CD4-positive, alpha-beta T cell treated with Interleukin-10 for 1 hour (primary cell): ENCODE measurements at regions not wholly inside any gene's neighbourhood (a gene's known extent, or its start where the extent isn't known, plus 50 kb on each side); places are given as distances from the start of the nearest gene placed in this dataset.

Source experiments
- DNase-seq: peaks from one replicate; pipeline ENCODE4 v3.0.0-alpha.2; 2020

- DNase-seq, result no peak
These were observed 569.0 kb downstream of the DCDC2C start for GRCh38 chr2:4272261-4272858.

DNA sequence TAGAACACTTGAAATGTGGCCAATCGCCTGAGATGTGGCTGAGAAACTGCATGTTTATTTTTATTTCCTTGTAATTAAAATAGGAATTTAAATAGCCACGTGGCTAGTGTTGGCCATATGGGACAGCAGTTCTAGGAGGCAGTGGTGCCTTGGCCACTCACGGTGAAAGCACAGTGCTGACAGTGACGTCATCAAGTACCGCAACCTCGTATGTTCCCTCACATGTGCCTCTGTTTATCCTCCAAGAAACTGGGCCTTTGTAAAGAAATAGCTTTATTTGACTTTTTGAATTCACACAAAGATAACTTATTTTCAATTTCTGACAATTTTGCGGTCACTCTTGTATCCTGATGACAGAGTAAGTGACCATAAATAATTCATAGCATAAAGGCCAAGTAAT is 575.0 kb downstream of the DCDC2C start:
- no peak for DNase-seq

- DNase-seq, result no peak
These were observed 576.1 kb downstream of the DCDC2C start for GRCh38 chr2:4279431-4279830.

GRCh38 chr2:4291430-4291829 is 588.1 kb downstream of the DCDC2C start:
- DNase-seq, result no peak

DNA sequence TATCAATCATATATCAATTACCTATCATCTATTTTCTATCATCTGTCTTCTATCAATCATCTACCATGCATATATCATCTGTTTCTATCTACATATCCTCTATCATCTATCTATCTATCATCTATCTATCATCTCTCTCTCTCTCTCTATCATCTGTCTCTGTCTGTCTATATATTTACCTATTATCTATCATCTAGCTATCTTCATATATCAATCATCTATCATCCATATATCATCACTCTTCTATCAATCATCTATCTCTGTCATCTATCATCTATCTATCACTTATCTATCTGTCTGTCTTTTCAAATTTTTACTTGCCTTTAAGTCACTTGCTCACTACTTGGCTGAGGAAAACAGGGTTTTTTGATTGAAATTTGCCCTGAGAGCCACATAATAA is 592.3 kb downstream of the DCDC2C start:
- no peak for DNase-seq

DNA sequence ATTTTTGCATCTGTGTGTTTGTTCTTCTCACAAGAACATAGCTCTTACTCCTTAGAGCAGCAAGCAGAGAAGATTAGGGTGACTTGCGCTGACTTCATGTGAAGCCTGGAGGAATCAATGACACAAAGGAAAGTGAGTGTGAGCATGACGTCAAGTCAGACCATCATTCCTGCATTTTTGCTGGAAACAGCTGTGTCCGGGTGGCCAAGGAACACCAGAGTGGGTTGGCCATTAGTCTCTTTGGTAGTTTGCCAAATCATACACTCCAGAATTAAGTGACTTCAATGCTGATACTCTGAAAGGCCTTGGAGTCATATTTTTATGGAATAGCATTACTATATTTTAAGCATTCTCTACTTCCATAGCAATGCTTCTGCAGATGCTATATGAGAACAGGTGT is 597.2 kb downstream of the DCDC2C start:
- no peak for DNase-seq

DNA sequence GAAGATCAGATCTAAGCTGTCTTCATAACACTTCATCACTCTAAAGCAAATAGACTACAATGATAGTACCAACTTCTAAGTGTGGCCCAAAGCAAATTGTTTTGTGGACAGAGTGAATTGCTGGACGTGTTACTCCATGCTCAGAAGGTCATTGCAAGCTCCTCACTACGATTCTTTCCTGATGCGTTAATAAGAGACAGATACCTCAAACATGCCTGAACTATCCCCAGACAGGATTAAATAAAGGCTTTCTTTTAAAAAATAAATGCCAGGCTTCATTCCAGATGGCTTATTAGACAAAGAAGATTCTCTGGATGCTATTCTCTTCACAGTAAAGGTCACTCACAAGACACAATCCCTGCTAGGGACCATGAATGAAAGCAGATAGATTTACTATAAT is 621.2 kb downstream of the DCDC2C start:
- DNase-seq, result no peak

DNA sequence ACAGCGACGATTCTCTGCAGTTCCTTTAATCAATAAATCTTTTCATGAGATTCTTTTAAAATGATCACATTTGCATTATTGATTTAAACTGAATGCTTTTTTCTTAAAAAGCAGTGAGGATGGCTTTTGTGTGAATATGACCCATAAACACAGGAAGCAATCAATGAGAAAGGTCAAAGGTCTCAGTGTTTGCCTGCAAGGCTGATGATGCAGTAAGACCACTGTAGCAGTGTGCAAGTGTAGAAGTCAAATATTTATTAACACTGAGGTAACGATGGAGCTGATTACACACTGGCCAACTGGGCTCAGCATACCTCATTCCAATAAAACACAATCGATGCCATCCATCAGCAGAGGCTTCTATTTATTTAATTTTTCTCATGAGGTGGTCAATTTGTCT is 633.5 kb downstream of the DCDC2C start:
- DNase-seq, result no peak

- no peak for DNase-seq
These were observed 635.0 kb downstream of the DCDC2C start for GRCh38 chr2:4338345-4338744.

GRCh38 chr2:4340536-4340935 is 637.2 kb downstream of the DCDC2C start:
- DNase-seq, result no peak

GRCh38 chr2:4346628-4347027 is 643.3 kb downstream of the DCDC2C start:
- no peak for DNase-seq

DNA sequence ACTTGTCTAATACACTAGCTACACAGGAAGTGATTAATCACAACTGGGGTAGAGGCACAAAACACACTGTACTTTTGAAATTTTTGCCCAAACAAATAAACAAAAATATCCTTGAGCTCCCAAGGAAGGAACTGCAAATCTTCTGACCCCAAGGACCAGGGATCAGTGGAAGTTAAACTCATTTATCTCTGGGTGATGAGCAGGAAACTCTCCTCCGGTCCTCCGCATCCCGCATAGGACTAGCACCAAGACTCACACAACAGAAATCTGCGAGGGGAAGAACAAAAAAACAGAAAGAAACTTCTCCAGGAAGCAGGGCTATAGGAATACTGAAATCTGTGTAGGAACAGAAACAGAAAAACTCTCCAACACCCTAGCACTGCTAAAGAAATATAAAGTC is 650.3 kb downstream of the DCDC2C start:
- DNase-seq, result no peak

DNA sequence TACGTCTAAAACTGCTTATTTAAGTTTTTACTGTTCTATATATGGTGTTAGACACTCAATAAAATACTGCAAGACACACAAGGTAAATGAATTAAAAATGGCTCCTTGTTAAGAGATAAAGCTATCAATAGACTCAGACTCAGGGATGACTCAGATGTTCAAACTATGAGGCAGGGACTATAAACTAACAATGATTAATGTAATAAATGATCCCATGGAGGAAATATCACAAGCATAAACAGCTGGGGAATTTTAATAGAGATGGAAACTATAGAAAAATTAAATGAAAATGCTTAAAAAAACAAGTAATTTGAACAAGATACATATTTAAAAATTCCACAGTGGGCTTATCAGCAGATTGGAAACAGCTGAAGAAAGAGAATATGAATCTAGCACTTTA is 650.8 kb downstream of the DCDC2C start:
- DNase-seq, result no peak

GRCh38 chr2:4354678-4355077 is 651.3 kb downstream of the DCDC2C start:
- DNase-seq, result no peak

DNA sequence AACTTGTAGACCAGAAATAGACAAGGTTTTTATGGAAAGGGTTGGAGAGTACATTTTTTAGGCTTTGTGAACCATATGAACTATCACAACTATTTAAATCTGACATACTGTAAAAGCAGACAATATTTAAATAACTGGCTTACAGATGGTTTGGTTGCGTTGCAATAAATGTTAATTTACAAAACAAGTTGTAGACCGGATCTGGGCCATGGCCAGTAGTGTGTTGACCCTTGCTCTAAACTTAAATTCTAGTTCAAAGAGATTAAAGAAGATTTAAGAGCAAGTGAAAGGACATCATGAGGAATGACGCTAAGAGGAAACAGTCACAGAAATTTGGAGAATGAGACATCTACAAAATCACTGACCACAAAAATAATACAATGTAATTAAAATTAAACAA is 652.7 kb downstream of the DCDC2C start:
- DNase-seq, result no peak

DNA sequence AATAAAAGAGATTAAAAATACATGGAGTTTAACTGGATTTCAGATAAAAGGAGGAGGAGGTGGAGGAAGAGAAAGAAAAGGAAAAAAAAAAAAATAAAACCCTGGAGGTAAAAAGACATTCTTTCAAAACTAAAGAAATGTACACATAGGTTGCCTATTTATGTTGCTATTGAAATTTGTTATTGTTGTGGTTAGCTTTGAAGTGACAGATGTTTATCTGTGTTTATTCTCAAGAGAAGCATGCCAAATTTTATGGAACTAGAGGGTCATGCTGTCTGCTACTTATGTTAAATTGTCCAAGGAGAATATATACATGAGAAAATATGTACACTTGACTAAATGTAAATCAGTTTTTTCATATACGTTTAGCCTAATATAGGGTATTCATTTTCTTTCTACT is 653.2 kb downstream of the DCDC2C start:
- no peak for DNase-seq

- DNase-seq, result no peak
These were observed 653.7 kb downstream of the DCDC2C start for GRCh38 chr2:4357121-4357520.

GRCh38 chr2:4358837-4359236 is 655.5 kb downstream of the DCDC2C start:
- DNase-seq, result no peak

DNA sequence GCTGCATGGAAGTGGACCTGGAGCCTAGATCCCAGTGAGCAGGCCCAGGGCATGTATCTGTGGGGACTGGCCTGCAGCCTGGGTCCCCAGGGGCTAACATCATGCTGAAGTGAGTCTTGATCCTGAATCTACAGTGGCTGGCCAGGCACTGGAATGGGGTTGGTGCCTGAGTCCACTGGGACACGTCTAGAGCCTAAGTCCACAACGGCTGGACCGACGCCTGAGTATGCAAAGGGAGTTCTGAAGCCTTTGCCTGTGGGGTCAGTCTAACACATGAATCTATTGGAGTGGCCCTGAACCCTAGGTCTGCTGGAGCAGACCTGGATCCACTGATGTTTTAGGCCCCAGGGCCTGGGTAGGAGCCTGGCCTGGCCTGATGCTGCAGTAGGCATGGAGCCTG is 665.5 kb downstream of the DCDC2C start:
- no peak for DNase-seq

DNA sequence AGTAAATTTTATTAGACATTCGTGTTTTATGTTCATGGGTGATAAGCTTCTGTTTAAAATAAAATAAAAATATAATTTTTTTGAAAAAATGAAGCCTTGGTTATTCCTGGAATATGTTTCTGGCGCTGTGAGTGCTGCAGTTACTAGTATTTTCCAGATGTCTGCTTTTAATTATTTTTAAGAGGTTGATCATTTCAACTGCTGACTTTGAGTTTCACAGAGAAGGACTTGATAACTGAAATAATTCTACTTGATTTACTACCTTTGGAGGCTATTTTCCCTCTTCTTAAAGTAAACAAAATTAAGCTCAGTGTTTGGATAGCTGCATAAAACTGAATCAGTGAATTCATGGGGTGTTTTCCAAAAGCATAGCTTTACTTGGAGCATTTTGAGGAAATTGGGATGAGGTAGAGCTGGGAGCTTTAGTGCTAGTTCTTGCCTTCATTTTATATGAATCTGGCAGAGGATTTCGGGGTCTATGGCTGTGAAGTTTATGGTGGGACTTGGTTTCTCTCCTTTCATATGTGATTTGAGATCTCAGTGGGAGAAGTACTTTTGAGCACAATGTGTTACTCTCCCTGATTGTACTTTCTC is 666.5 kb downstream of the DCDC2C start:
- DNase-seq, result no peak

GRCh38 chr2:4370422-4371090 is 667.2 kb downstream of the DCDC2C start:
- no peak for DNase-seq

DNA sequence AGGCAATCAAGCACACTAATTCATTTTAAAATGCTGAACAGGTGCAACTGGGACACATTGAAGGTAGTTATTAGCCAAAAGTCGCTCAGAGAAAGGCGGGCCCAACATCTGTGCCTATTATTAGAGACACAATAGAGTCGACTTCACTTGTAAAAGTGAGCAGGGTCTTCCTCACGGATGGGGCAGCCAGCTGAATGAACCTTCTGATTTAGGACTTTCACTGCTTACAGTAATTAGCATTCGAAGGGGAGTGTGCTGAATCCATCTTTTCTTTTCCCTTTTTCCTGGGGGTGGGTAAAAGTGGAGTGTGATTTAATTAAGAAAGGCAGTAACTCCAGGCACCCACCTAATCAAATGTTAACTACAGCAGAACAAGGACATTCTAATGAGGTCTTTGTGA is 677.7 kb downstream of the DCDC2C start:
- DNase-seq, result no peak

DNA sequence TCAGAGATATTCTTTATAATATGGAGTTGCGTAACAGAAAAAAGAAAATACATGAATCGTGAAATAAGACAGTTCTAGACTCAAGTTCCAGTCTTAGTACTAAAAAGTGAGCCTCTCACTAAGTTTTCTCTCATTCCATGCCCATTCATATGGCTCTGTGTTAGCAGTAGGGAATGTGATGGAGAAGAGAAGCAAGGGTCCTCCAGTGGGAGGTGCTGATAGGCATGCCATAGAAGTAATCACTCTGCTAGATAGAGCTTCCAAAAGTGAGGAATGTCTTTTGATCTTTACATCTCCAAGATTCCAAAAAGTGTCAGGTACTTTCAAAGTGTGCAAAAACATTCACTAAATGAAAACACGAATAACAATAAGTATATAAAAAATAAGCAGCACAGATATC is 678.4 kb downstream of the DCDC2C start:
- no peak for DNase-seq

DNA sequence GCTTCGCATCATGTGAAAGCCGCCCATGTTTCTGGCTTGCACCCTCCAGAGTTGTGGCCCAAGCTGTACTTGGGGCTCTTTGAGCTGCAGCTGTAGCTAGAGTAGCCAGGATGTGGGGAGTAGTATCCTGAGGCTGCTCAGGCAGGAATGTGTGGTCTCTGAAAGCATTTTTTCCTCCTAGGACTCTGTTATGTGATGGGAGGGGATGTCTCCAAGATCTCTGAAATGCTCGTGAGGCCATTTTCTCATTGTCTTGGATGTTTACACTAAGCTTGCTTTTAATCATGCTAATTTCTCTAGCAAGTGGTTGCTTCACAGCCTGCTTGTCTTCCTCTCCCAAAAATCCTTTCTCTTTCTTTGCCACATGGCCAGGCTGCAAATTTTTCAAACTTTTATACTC is 687.6 kb downstream of the DCDC2C start:
- DNase-seq, result no peak

DNA sequence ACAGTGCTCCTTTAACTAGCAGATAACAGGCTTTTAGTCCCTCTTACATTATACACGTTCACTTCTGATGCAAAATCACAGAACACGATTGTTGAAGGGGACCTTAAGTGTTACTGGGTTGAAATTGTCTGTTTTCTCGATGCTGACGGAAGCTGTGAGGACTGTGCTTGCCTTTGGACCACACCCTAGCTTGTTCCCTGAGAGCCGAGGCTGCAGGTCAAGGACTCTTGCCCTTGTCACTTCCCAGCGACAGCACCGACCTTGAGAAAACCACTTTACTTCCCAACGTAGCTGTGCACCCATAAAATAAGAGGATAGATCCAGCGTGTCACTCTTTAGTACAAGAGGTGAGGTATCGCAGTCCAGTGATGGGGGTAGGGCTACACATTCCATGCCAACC is 701.0 kb downstream of the DCDC2C start:
- no peak for DNase-seq
